ENCODE measurements at regions not wholly inside any gene's neighbourhood (a gene's known extent, or its start where the extent isn't known, plus 50 kb on each side); places are given as distances from the start of the nearest gene placed in this dataset.
"Not testable (repeated sequence)": the region's sequence is repeated elsewhere in the genome, so short reads cannot be mapped to it uniquely, and the experiment has no call there.

GRCh38 chr12:124706363-124706762 lies 139.0 kb upstream of the NCOR2 start:
- no peak for DNase-seq (ENCODE audit: low read depth, low spot score)

GRCh38 chr12:124705545-124706138 lies 138.2 kb upstream of the NCOR2 start:
- DNase-seq (ENCODE audit: low read depth, low spot score): no peak

- DNase-seq (ENCODE audit: low read depth, low spot score): no peak
Measured at GRCh38 chr12:124704619-124705018, 137.2 kb upstream of the NCOR2 start.

GRCh38 chr12:124703856-124704255 lies 136.4 kb upstream of the NCOR2 start:
- DNase-seq (ENCODE audit: low read depth, low spot score): no peak

- no peak for DNase-seq (ENCODE audit: low read depth, low spot score)
Measured at GRCh38 chr12:124702736-124703135, 135.3 kb upstream of the NCOR2 start.

GRCh38 chr12:124700810-124701592 lies 133.6 kb upstream of the NCOR2 start:
- no peak for DNase-seq (ENCODE audit: low read depth, low spot score)

- no peak for DNase-seq (ENCODE audit: low read depth, low spot score)
Measured at GRCh38 chr12:124699909-124700308, 132.5 kb upstream of the NCOR2 start.

GRCh38 chr12:124698998-124699305 lies 131.5 kb upstream of the NCOR2 start:
- DNase-seq (ENCODE audit: low read depth, low spot score): no peak

- DNase-seq (ENCODE audit: low read depth, low spot score): no peak
Measured at GRCh38 chr12:124698211-124698997, 131.0 kb upstream of the NCOR2 start.

GRCh38 chr12:124697722-124698121 lies 130.3 kb upstream of the NCOR2 start:
- not testable (repeated sequence) for DNase-seq (ENCODE audit: low read depth, low spot score)

GRCh38 chr12:124696693-124697476 lies 129.5 kb upstream of the NCOR2 start:
- DNase-seq (ENCODE audit: low read depth, low spot score): no peak

GRCh38 chr12:124695861-124696260 lies 128.4 kb upstream of the NCOR2 start:
- no peak for DNase-seq (ENCODE audit: low read depth, low spot score)

- no peak for DNase-seq (ENCODE audit: low read depth, low spot score)
Measured at GRCh38 chr12:124694846-124695497, 127.6 kb upstream of the NCOR2 start.

GRCh38 chr12:124694250-124694649 lies 126.8 kb upstream of the NCOR2 start:
- no peak for DNase-seq (ENCODE audit: low read depth, low spot score)

GRCh38 chr12:124693111-124693723 lies 125.8 kb upstream of the NCOR2 start:
- no peak for DNase-seq (ENCODE audit: low read depth, low spot score)

- no peak for DNase-seq (ENCODE audit: low read depth, low spot score)
Measured at GRCh38 chr12:124692443-124692842, 125.0 kb upstream of the NCOR2 start.

GRCh38 chr12:124691429-124691828 lies 124.0 kb upstream of the NCOR2 start:
- DNase-seq (ENCODE audit: low read depth, low spot score): no peak

- DNase-seq (ENCODE audit: low read depth, low spot score): no peak
Measured at GRCh38 chr12:124689631-124690030, 122.2 kb upstream of the NCOR2 start.

- no peak for DNase-seq (ENCODE audit: low read depth, low spot score)
Measured at GRCh38 chr12:124688356-124688992, 121.1 kb upstream of the NCOR2 start.

- DNase-seq (ENCODE audit: low read depth, low spot score): no peak
Measured at GRCh38 chr12:124687917-124688316, 120.5 kb upstream of the NCOR2 start.
